ENCODE measurements at regions not wholly inside any gene's neighbourhood (a gene's known extent, or its start where the extent isn't known, plus 50 kb on each side); places are given as distances from the start of the nearest gene placed in this dataset.

DNA sequence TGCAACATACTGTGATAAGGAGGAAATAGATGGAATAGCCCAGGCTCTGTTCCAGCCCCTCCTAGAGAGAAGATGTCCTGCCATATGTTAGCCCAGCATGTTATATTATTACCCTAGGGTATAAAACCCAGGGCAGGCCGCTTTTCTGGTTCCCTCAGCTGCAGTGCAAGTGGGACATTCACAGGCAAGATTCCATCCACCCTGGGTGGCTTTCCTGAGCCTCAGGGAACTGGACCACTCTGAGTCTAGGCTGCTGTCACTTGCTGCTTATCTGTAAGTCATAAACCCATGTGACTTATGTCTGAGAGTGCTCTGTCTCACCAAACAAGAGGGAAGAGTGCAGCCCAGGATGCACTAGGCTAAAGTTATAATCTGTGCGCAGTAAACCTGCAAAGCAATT, 413.2 kb downstream of the MZT1 start:
- intact Hi-C loops (cut with micrococcal nuclease), result no loop called here
- no peak overlapping the region for H3K4me3 Mint-ChIP-seq
- no peaks in the 10 kb centered on the region for H3K27me3 Mint-ChIP-seq
- CTCF ChIA-PET (ENCODE audit: partially characterized antibody), result no interaction called here
- H3K27ac Mint-ChIP-seq, result no peak overlapping the region
- POLR2A ChIA-PET (ENCODE audit: partially characterized antibody), result no interaction called here
- no peak overlapping the region for H3K4me3 ChIP-seq (ENCODE audit: low read length in 2 of 2)
- H3K36me3 Mint-ChIP-seq, result no peaks in the 10 kb centered on the region
- no peak for DNase-seq
- H3K27ac ChIP-seq (ENCODE audit: low read depth, low read length), result no peak overlapping the region
- no peaks in the 10 kb centered on the region for H3K36me3 ChIP-seq (ENCODE audit: insufficient read depth, low read length)
- H3K9me3 Mint-ChIP-seq, result peaks cover 0 to 8% (median 0%) of the 10 kb centered on the region in 8 donors
- no peaks in the 10 kb centered on the region for H3K27me3 ChIP-seq (ENCODE audit: insufficient read depth, low read length)
- H3K4me1 ChIP-seq (ENCODE audit: insufficient read depth, low read length), result no peaks in the 10 kb centered on the region
- H3K9me3 ChIP-seq (ENCODE audit: control insufficient read depth in 1 of 2, low read length in 2 of 2), result no peaks in the 10 kb centered on the region
- no peaks in the 10 kb centered on the region for H3K4me1 Mint-ChIP-seq

DNA sequence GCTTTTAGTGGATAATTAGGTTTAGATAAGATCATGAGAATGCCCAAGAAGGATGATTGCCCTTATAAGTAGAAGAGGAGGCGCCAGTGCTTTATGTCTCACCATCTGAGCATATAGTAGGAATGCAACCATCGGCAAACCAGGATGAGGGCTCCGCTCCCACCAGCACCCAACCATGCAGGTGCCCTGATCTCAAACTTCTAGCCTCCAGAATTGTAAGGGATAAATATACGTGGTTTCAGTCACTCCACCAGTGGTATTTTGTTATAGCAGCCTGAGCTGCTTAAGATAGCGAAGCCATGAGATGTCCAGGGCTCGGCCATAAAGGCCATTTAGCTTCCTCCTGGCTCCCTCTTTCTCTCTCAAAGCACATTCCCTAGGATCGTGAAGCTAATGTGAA, 413.9 kb downstream of the MZT1 start:
- intact Hi-C loops (cut with micrococcal nuclease), result no loop called here
- Mint-ChIP-seq H3K4me1 (no peaks in the 10 kb centered on the region), H3K4me3 (no peak overlapping the region), H3K36me3 (no peaks in the 10 kb centered on the region), H3K9me3 (peaks cover 0 to 5% (median 0%) of the 10 kb centered on the region in 8 donors), H3K27ac (no peak overlapping the region), H3K27me3 (no peaks in the 10 kb centered on the region)
- H3K27ac ChIP-seq (ENCODE audit: low read depth, low read length), result no peak overlapping the region
- ChIA-PET CTCF (ENCODE audit: partially characterized antibody) (no interaction called here), POLR2A (ENCODE audit: partially characterized antibody) (no interaction called here)
- no peaks in the 10 kb centered on the region for H3K9me3 ChIP-seq (ENCODE audit: control insufficient read depth in 1 of 2, low read length in 2 of 2)
- no peaks in the 10 kb centered on the region for H3K36me3 ChIP-seq (ENCODE audit: insufficient read depth, low read length)
- H3K4me3 ChIP-seq (ENCODE audit: low read length in 2 of 2), result no peak overlapping the region
- H3K27me3 ChIP-seq (ENCODE audit: insufficient read depth, low read length), result no peaks in the 10 kb centered on the region
- no peak for DNase-seq
- H3K4me1 ChIP-seq (ENCODE audit: insufficient read depth, low read length), result no peaks in the 10 kb centered on the region

DNA sequence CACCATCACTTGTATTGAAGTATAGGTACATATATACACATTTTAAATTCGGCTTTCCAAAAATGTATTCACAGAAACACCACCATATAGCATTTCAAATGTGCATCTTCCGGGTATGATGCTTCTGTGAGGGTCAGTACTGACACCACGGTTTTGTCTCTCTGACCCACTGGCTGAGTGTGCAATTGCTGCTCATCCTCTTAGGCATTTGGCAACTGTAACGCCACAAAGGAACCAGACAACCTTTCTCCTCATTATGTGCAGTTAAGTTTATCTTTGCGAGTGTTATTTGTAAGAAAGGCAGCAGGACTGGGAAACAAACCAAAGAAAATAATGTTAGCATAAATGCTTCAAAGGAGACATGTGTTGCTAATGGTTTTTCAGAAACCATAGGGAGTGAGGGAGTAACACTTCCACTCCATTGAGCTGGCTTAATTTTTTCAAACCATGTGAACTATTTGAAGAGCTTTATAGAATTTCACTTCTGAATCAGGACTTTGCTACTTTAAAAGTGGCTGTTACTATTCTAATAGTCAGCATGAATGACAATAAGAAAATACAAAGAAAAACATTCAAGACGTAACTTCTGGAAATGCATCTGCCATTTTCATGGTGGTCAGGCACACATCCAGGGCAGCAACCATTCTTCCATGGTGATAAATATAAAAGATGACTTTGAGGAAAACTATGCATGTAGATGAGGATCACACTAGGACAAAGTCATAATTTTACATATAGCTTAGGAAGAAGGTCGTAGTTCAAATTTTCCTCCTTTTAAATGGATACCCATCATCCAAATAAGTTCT, 423.3 kb downstream of the MZT1 start:
- no peak for DNase-seq
- Mint-ChIP-seq H3K36me3 (no peaks in the 10 kb centered on the region), H3K27ac (no peak overlapping the region), H3K4me3 (no peak overlapping the region), H3K27me3 (no peaks in the 10 kb centered on the region), H3K9me3 (no peaks in the 10 kb centered on the region), H3K4me1 (no peaks in the 10 kb centered on the region)
- no peaks in the 10 kb centered on the region for H3K36me3 ChIP-seq (ENCODE audit: insufficient read depth, low read length)
- no peaks in the 10 kb centered on the region for H3K27me3 ChIP-seq (ENCODE audit: insufficient read depth, low read length)
- no peaks in the 10 kb centered on the region for H3K4me1 ChIP-seq (ENCODE audit: insufficient read depth, low read length)
- intact Hi-C loops (cut with micrococcal nuclease), result no loop called here
- ChIA-PET POLR2A (ENCODE audit: partially characterized antibody) (no interaction called here), CTCF (ENCODE audit: partially characterized antibody) (no interaction called here)
- no peak overlapping the region for H3K4me3 ChIP-seq (ENCODE audit: low read length in 2 of 2)
- no peak overlapping the region for H3K27ac ChIP-seq (ENCODE audit: low read depth, low read length)
- no peaks in the 10 kb centered on the region for H3K9me3 ChIP-seq (ENCODE audit: control insufficient read depth in 1 of 2, low read length in 2 of 2)

DNA sequence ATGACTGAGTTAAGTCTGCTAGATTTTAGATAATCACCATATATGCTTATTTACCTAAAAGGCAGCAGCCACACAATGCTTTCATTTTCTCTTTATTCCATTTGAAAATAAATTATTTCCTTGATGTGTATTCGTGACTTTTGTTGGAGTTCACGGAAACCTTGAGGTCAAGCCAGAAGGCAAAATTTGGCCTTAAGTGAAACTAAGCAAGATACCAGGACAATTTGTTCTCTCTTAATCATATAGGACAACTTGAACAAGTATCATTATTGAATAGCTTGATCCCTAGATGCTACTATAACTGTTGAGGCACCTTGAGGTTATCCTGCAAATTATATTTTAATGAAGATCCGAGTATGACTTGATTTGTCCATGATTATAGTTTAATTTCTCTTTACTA, 429.2 kb upstream of the DACH1 start:
- CTCF ChIA-PET (ENCODE audit: partially characterized antibody), result no interaction called here
- Histone ChIP-seq H3K4me1 (ENCODE audit: insufficient read depth, low read length) (no peaks in the 10 kb centered on the region), H3K36me3 (ENCODE audit: insufficient read depth, low read length) (no peaks in the 10 kb centered on the region), H3K4me3 (ENCODE audit: low read length in 2 of 2) (no peak overlapping the region), H3K27me3 (ENCODE audit: insufficient read depth, low read length) (no peaks in the 10 kb centered on the region), H3K9me3 (ENCODE audit: control insufficient read depth in 1 of 2, low read length in 2 of 2) (no peaks in the 10 kb centered on the region), H3K27ac (ENCODE audit: low read depth, low read length) (no peak overlapping the region)
- no peaks in the 10 kb centered on the region for H3K36me3 Mint-ChIP-seq
- POLR2A ChIA-PET (ENCODE audit: partially characterized antibody), result no interaction called here
- no peak for DNase-seq
- intact Hi-C loops (cut with micrococcal nuclease), result no loop called here
- H3K27me3 Mint-ChIP-seq, result peaks cover 0 to 1% of the 10 kb centered on the region in 2 donors
- no peak overlapping the region for H3K27ac Mint-ChIP-seq
- H3K4me3 Mint-ChIP-seq, result no peak overlapping the region
- H3K4me1 Mint-ChIP-seq, result no peaks in the 10 kb centered on the region
- H3K9me3 Mint-ChIP-seq, result peaks cover 0 to 9% (median 2%) of the 10 kb centered on the region in 8 donors

DNA sequence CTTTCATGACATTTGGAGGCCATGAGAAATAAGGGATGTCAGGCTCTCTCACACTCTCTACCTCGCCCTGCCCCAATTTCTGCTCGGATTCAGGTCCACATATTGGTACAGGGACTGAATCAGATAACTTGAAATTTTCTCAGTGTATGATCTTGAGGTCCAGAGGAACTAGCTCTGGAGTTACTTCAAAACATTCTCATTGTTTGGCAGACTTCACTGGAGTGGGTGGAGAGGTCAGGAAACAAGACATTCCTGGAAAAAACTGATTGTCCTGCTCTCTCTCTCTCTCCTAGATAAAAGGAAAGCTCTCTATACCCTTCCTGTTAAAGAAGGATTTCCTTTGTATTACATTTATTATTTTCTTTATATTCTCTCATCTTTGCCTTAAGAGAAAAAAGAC, 428.1 kb upstream of the DACH1 start:
- Mint-ChIP-seq H3K27me3 (peaks cover 0 to 1% of the 10 kb centered on the region in 2 donors), H3K4me3 (no peak overlapping the region), H3K27ac (no peak overlapping the region), H3K9me3 (peaks cover 0 to 12% (median 3%) of the 10 kb centered on the region in 8 donors), H3K4me1 (no peaks in the 10 kb centered on the region), H3K36me3 (no peaks in the 10 kb centered on the region)
- Histone ChIP-seq H3K4me1 (ENCODE audit: insufficient read depth, low read length) (no peaks in the 10 kb centered on the region), H3K27me3 (ENCODE audit: insufficient read depth, low read length) (no peaks in the 10 kb centered on the region), H3K9me3 (ENCODE audit: control insufficient read depth in 1 of 2, low read length in 2 of 2) (no peaks in the 10 kb centered on the region), H3K4me3 (ENCODE audit: low read length in 2 of 2) (no peak overlapping the region), H3K36me3 (ENCODE audit: insufficient read depth, low read length) (no peaks in the 10 kb centered on the region), H3K27ac (ENCODE audit: low read depth, low read length) (no peak overlapping the region)
- intact Hi-C loops (cut with micrococcal nuclease), result no loop called here
- DNase-seq, result no peak
- ChIA-PET POLR2A (ENCODE audit: partially characterized antibody) (no interaction called here), CTCF (ENCODE audit: partially characterized antibody) (no interaction called here)

DNA sequence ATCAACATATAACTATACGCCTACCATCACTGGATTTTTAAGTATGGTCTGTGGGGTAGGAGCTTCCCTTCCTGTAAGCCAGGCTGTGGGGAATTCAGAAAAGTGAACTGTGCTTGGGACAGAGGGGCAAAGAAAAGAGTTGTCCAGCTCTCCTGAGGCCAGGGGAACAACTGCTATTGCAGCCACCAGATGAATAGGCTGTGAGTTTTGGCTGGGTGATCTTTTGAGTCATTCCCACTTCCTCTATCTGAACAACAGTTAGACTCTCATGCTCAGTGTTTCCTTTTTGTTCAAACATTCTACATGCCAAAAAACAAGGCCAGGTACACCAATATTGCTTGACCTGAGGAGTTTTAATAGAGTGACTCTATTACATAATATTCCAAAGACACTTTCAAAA, 426.2 kb upstream of the DACH1 start:
- H3K4me3 Mint-ChIP-seq, result no peak overlapping the region
- no peak overlapping the region for H3K27ac ChIP-seq (ENCODE audit: low read depth, low read length)
- no peak overlapping the region for H3K4me3 ChIP-seq (ENCODE audit: low read length in 2 of 2)
- H3K36me3 ChIP-seq (ENCODE audit: insufficient read depth, low read length), result no peaks in the 10 kb centered on the region
- ChIA-PET CTCF (ENCODE audit: partially characterized antibody) (no interaction called here), POLR2A (ENCODE audit: partially characterized antibody) (no interaction called here)
- H3K27me3 ChIP-seq (ENCODE audit: insufficient read depth, low read length), result no peaks in the 10 kb centered on the region
- no peaks in the 10 kb centered on the region for H3K4me1 ChIP-seq (ENCODE audit: insufficient read depth, low read length)
- intact Hi-C loops (cut with micrococcal nuclease), result no loop called here
- H3K27ac Mint-ChIP-seq, result no peak overlapping the region
- peaks cover 0 to 16% (median 3%) of the 10 kb centered on the region in 8 donors for H3K9me3 Mint-ChIP-seq
- DNase-seq, result no peak
- H3K36me3 Mint-ChIP-seq, result no peaks in the 10 kb centered on the region
- H3K27me3 Mint-ChIP-seq, result peaks cover 0 to 1% of the 10 kb centered on the region in 2 donors
- H3K4me1 Mint-ChIP-seq, result no peaks in the 10 kb centered on the region
- no peaks in the 10 kb centered on the region for H3K9me3 ChIP-seq (ENCODE audit: control insufficient read depth in 1 of 2, low read length in 2 of 2)

DNA sequence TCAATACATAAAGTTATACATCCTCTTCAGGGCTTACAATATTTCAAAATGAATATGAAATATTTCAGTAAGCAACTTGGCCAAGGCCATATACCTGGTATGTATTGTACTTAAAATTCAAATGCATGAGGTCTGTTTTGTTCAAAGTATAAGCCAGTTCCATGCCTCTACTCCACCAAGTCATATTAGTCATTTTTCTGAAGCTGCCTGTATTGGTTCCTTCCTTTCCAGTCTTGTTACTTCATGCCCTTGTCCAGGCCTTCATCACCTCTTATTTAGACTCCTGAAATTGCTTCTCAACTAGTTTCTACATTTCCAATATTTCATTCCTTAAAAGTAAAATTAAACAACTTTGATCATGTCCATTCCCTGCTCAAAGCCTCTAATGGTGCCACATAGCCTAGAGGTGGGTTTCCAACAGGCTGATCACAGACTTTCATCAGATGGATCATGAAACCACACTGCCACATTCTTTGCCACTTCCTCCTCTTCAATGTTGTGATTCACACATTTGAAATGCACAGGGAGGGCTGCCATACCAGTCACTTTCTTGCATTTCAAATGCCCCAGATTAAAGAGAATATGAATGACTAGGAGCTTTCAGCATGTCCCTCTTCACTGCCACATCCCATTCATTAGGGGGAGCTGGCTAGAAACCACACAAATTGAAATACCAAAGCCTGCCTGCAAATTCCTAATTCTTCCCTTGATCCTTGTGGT, 424.1 kb upstream of the DACH1 start:
- POLR2A ChIA-PET (ENCODE audit: partially characterized antibody), result no interaction called here
- Mint-ChIP-seq H3K36me3 (no peaks in the 10 kb centered on the region), H3K9me3 (peaks cover 0 to 16% (median 4%) of the 10 kb centered on the region in 8 donors), H3K27me3 (peaks cover 0 to 1% of the 10 kb centered on the region in 2 donors), H3K4me3 (no peak overlapping the region), H3K4me1 (no peaks in the 10 kb centered on the region), H3K27ac (no peak overlapping the region)
- Histone ChIP-seq H3K4me1 (ENCODE audit: insufficient read depth, low read length) (no peaks in the 10 kb centered on the region), H3K36me3 (ENCODE audit: insufficient read depth, low read length) (no peaks in the 10 kb centered on the region), H3K9me3 (ENCODE audit: control insufficient read depth in 1 of 2, low read length in 2 of 2) (no peaks in the 10 kb centered on the region), H3K27ac (ENCODE audit: low read depth, low read length) (no peak overlapping the region), H3K4me3 (ENCODE audit: low read length in 2 of 2) (no peak overlapping the region), H3K27me3 (ENCODE audit: insufficient read depth, low read length) (no peaks in the 10 kb centered on the region)
- CTCF ChIA-PET (ENCODE audit: partially characterized antibody), result no interaction called here
- DNase-seq, result no peak
- intact Hi-C loops (cut with micrococcal nuclease), result no loop called here

All from CD4-positive, alpha-beta memory T cell (primary cell).